ENCODE measurements at regions not wholly inside any gene's neighbourhood (a gene's known extent, or its start where the extent isn't known, plus 50 kb on each side); places are given as distances from the start of the nearest gene placed in this dataset.

DNA sequence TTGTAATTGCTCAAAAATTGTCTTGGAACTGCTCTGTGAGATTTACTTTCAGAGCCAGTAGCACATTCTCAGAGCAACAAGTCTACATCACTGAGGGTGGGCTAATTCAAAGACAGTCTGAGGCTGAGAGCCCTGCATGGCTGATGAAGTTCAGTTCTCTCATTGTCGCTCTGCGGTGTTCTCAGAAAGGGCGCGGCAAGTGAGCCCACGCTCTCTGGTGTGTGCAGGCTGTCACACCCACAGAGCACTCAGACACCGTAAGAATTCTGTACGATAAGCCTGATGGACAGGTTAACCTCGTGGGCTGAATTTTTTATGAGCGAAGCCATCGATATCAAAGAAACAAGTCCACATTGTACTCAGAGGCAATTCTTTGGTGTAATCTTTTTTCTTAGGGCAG lies 557.8 kb downstream of the HACE1 start:
- DNase-seq: no peak

DNA sequence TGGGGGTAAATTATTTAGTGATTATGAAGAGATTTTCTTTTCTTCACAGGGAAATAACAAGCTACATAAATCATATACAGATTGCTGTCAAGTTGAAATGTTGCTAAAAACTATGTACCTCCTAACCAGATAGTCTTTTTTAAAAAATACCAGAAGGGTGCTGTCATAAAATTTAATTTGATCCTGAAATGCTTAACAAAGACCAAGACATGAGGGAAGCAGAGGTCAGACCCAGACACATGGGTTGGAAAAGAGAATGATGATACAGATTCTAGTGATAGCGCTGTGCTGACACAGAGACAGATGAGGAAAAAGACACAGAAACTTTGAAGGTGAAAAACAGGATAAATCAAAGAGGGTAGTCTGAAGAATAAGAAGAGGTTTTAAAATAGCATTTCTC lies 573.1 kb downstream of the HACE1 start:
- no peak for DNase-seq

DNA sequence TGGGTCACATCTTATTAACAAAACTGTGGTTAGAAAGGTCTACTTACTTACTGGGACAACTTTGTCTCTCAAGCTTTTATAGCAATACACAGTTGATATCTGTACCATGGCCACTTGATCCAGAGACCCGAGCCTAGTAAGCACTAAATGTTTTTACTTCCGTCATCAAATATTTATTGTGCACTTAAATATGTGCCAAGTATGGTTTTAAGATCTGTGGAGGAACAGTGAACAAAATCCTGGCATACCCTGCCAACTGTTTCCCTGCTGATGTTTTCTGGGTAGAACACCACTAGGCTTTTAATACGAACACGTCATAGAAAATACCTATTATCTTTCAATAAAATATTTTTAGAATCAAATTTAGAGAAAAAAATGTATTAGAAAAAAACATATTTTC lies 574.8 kb downstream of the HACE1 start:
- no peak for DNase-seq

DNA sequence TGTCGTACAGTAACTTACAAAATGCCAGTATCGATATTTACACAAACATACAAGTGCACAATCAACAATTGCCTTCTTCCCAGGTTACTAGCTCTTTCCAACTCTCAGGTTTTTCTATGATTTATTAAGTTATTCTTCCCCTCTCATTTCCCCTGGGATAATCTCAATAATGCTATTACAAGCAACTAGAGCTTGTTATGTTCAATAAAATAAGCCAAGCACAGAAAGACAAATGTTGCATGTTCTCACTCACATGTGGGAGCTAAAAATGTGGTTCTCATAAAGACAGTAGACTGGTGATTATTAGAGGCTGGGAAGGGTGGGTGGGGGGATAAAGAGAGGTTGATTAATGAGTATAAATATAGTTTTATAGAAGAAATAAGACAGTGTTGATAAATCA lies 577.1 kb downstream of the HACE1 start:
- DNase-seq: no peak

DNA sequence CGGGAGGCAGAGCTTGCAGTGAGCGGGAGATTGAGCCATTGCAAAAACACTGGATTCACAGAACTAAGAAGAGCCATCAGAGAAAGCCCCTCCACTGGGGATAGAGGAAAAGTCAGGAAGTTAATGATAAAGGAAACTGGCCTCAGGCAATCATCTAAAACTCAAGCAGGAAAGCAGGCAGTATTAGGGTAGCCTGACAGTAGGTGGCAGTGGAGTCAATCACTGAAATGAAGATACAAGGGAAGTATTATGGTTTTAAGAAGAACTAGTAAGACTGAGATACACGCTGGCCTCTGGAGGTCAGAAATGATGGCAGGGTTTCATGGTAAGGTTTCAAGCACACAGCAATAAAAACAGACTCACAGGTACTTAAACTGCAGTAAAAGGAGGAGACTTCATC lies 578.3 kb downstream of the HACE1 start:
- no peak for DNase-seq

DNA sequence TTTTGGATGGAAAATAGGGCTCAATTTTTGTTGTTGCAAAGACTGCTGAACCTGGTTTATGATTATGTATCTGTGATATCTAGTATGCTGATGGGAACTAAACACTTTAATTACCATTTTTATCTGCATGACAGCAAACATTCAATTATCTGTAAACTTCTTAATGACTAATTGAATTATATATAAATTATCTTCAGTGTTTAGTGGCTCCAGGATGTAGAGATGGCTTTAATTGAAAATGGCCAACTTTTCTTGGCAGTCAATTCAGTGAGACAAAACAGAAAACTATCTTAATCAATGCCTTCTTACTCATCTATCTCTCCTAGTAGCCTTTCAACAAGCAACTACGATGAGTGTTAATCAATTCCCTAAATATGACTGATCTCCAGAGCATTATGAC lies 591.3 kb downstream of the HACE1 start:
- no peak for DNase-seq

DNA sequence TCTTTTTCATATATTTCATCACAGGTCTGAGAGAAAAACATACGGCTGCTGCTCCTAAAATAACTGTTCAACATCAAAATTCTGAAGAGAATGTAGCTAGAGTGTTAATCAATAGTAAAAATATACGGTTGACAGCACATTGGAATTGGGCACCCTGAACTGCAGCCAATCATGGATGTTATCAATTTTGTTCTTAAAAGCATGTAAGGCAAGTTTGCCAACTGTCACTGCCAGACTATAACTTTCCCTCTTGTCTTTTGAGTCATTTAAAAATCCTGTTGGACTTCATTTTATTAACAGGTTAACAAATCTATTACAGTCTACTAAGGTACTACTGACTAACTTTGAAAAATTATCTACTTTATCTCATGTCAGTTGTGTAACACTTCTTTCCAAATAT lies 592.8 kb downstream of the HACE1 start:
- no peak for DNase-seq

DNA sequence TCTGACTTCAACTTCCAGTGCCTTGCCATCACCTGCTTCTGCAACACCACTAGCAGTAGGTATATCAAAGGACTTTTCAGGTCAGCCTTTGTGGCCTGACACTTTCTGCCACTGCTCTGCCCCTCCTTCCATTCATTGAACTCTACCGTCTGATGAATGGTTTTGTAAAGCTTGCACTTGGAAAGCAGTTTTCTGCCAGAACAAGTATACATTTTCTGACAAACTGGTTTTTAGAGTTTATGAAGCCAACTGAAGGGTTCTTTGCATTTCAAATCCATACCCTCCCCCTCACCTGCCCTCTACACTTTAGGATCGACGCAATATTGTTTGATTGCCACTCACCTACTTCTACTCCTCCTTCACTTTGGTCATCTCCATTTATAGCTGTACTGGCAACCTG lies 603.1 kb downstream of the HACE1 start:
- peak in 1 of 3 experiments; percentile 82 for DNase-seq

DNA sequence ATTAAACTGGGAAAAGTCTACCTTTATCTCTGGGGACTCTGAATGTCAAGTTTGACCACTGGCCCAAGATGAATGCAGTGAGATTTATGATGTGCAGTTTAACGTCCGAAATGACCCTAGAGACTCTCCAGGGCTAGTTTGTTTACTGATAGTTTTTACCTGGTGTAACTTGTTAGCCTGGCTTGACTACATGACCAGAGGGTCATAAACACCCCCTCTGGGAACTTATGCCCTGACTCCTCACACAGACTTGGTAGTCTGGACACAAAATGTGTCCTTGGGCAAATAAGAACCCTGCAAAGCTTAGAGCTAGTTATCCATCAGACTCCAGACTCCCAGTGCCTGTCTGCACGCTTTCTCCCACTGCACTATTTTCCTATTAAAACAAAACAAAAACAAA lies 606.5 kb downstream of the HACE1 start:
- peak in 2 of 3 experiments; percentile 28 to 62 for DNase-seq

DNA sequence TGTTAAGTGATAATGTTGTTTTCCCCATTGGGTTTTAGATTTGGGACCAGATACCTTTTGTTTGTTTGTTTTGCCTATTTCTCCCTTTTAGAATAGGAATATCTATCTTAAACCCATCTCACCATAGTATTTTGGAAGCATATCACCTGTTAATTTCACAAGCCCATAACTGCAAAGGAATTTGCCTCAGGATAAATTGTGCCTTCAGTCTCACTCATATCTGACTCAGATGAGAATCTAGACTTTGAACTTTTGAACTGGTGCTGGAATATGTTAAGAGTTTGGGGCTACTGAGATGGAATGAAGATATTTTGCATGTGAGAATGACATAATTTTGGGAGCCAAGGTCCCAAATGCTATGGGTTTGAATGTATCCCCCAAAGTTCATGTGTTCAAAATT lies 607.4 kb downstream of the HACE1 start:
- DNase-seq: no peak

DNA sequence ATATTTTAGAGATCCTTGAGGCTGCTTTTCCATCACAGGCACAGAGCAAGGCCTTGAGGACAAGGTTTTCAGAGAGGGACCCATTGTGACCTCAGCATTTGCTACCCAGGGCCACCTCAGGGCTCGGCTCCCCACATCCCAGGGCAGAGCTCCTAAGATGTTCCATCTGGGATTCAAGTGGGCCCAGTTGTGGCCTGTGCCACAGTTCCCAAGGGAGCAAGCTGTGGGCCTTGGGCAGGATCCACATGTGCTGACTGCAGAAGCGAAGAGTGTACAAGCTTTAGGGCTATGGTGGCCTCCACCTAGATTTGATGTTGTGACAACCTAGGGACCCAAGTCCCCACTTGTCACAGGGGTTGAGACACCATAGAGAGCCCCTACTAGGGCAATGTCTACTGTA lies 608.1 kb downstream of the HACE1 start:
- DNase-seq: no peak

DNA sequence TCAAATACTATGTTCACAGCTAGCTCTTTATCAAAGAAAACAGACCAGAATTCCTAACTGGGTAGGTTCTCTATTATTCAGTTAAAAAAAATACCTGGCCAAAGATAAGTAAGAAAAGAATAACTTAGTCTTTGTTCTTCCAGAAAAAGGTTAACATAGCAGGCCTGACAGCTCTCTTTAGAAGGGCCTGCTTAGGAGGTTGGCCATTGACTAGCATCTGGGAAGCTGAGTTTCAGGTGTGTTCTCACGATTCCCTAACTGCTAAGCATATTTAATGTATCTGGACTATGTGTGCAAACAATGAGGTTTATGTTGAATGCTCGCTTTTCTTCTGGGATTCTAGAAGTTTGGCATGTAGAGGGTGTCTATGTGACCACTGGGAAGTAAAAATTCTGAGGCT lies 618.9 kb downstream of the HACE1 start:
- DNase-seq: no peak

DNA sequence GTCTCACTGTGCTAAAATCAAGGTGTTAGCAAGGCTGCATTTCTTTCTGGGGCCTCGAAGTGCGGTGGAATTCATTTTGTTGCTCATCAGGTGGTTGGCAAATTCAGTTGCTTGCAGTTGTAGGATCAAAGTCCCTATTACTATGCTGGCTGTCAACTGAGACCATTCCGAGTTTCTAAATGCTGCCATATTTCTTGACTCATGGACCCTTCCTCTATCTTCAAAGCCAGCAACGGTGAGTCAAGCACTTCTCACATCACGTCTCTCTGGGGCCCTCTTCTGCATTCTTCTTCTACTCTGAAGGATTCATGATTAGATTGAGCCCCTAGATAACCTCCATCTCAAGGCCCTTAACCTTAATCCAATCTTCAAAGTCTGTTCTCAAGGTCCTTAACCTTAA lies 619.7 kb downstream of the HACE1 start:
- no peak for DNase-seq

DNA sequence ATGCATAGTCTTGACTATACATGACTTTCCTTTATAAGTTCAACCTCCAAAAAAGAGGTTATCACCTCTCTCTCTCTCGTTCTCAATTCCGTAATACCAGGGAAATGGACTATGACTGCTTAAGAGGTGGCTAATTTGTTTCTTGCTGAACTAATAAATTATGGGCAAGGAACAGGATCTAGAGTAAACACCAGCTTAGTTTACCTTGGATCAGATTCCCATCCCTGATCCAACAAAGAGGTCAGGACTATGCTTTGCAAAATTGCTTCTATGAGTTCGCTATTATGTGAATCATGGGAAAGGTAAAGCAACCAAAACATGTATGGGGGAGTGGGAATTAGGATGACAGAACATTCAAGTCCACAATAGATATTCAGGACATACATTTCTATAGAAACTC lies 630.7 kb downstream of the HACE1 start:
- DNase-seq: peak; percentile 43 to 88 (median 77)

DNA sequence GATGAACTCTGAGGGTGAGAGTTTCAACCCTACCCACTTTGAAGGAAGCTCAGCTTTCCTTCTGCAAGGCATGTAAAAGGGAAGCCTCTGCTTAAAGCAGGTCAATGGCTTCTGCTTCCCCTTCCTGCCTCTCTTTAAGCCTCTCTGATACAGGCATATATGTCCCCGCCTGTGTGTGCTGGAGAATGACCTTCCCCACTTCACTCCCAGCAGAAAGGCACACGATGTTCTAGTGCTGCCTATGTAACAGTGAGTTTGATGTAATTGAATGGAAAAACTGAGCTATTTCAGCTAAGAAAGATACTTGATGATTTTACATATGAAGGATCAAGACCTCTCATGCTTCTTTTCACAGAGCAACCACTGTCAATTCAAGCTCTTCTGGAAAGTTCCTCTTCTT lies 632.2 kb downstream of the HACE1 start:
- no peak for DNase-seq

DNA sequence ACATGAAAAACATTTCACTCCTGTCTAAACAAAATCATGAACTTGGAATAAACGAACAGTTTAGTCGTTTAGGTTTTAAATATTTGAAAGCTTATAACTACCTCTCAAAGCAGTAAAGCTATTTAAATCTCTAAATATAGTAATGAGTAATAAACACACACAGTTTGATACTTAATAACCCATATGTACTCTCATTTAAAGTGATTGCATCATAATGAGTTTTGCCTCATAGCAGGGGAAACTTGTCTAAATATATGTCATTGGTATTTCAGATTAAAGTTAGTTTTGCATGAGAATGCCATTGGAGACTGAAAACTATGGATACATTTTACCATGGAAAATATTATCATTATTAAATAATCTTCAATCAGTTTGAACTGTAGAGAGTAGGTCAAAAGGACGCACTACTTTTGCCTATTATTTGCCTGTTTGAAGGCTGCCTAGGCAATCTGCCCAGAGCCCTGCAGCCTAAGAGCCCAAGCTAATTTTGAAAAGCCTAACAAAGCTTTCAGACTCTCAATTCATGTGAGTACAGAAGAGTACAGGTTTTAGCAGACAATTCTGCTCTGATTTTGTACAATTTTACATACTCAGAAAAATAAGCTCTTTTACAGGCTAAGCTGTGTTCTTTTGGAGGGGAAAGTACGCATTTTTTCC lies 632.8 kb downstream of the HACE1 start:
- peak in 1 of 3 experiments; percentile 44 for DNase-seq

DNA sequence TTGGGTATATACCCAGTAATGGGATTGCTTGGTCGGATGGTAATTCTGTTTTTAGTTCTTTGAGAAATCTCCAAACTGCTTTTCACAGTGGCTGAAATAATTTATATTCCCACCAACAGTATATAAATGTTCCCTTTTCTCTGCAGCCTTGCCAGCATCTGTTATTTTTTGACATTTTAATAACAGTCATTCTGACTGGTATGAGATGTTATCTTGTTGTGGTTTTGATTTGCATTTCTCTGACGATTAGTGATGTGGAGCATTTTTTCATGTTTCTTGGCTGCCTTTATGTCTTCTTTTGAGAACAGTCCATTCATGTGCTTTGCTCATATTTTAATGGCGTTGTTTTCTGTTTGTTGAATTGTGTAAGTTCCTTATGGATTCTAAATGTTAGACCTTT lies 641.6 kb downstream of the HACE1 start:
- DNase-seq: no peak

DNA sequence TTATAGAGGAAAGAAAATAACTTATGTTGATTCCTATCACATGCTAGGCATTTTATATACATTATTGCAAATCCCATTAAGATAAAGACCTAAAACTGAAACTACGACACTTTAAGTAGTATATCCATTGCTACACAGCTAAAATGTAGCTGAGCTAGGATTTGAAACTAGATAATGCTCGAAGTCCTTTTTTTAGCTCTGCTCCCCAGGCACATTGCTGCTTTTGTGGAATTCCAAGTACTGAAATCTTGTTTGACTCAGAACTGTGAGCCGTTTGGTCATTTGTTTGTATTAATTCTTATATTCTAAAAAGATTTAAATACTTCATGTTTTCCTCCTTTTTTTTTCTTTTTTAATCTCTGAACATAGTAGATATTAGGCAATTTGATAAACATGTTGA lies 644.8 kb downstream of the HACE1 start:
- DNase-seq: no peak

DNA sequence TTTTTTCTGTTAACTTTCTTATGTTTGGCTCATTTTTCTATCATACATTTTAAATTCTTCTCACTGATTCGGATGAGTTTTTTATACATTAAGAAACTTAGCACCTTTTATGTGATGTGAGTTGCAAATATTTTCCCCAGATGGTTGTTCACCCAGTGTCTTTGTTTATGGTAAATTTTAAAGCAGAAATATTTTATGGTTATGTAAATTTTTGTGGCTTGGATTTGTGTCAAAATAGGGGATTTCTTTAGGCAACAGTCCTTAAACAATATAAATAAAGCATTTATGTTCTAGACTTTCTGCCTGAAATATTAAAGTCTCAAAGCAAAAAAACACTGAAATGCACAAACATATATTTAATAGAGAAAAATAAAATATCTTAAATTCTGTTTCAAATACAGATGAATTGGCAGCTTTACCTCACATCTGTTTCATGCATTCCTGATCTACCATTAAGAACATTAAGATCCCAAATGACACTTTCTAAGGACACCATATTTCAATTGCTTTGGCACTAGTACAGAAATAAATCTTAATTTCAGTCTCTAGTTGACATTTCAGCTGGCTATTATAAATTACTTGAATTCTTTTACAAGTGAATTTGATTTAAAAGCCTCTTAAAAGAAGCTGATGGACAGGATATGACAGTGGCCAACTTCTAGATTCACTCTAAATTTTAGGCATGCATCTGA lies 646.6 kb downstream of the HACE1 start:
- no peak for DNase-seq

DNA sequence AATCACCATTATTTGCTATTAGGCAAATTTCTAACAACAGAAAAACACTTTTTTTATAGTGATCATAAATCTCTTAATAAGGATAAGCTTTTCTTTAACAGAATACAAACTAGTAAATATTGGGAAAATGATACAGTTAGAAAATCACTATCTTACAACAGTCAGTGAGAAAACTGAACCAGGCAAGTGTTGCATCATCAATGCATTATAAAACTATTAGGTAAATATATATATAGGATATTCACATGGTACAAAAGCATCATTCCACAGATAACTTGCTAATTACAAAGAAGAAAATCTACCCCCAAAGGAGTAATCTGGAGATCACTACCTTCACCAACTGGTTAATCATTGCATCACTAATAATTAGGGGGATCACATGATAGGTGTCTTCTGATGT lies 652.1 kb downstream of the HACE1 start:
- no peak for DNase-seq

DNA sequence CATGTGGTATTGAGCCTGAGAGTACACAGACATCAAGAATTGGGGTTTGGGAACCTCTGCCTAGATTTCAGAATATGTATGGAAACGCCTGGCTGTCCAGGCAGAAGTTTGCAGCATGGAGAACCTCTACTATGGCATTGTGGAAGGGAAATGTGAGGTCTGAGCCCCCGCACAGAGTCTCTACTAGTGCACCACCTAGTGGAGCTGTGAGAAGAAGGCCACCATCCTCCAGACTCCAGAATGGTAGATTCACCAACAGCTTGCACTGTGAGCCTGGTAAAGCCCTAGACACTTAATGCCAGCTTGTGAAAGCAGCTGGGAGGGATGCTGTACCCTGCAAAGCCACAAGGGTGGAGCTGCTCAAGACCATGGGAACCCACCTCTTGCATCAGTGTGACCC lies 658.2 kb downstream of the HACE1 start:
- no peak for DNase-seq

DNA sequence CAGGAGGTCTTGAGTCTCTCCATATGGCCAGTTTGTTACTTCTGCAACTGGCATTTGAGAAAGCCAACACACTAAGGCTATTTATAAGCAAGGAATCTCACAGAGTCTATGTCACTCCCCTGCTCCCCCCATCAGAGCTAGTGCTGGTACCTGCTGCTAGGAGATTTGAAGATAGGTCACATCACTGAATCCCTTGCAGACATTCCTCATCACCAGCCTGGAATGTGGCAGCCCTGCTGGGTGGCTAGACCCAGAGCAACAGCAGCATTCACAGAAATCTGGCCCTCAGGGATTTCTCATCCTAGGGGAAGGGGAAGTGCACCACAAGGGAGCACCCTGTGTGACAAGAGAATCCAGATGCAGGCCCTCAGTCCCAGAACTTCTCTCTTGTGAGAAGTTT lies 672.1 kb downstream of the HACE1 start:
- no peak for DNase-seq

DNA sequence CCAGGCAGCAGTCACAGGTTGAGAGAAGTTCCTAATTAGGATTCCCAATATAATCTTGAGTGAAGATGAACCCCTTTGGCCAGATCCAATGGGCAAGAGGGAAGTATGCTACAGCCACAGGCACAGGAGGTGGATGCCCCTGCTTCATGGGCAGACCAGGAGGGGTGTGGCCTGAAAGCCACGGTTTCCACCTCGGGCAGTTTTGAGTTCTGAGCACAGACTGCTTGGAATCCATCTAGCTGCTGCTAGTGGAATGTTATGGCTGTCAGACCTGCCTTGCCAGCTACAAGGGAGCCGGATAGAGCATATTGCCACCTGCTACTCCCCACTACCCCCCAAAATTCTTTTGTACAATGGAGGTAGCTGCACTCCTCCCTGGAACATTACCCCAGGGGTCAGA lies 672.9 kb downstream of the HACE1 start:
- DNase-seq: no peak

DNA sequence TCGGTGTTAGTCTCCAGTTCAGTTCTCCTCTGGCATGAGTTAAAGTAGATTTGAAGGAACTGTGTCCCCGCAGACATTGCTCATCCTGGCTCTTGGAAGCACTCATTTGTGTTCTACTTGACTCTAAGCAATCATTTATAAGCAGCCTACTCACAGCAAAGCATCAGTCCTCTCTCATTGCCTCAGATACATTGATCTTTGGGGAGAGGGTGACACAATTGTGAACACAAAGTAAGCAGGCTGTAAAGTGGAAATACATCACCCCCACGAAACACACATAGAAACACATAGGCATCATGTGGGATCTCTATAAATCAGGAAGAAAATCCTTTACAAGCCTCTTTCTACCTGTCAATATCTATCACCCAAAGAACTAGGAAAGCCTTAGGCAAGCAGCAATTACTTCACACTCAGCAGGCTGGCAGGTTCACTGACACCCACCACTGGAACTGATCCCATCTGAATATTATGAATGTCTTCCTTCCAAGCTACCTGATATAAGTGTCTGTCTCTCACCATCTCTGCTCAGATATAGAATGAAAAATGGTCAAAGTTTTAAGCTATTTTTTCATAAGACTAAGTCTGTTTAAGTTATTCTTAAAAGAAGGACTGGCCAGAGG lies 675.8 kb downstream of the HACE1 start:
- DNase-seq: no peak

DNA sequence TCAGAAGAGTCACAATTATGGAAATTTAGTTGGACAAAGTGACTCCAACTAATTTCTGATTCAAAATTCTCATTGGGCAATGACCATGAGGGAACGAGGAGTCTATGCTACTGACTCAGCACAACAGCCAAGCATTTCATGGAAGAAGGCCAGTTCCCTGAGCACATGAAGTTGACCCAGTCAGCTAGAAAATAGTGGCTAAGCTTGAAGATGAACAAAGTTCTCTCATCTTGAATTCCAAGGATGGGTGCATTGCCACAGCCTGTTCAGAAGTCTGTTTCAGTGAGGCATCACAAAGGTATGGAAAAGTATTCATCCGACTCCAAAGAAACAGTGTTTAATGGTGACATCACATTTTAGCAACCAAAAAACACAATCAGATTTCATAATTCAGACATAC lies 676.9 kb downstream of the HACE1 start:
- no peak for DNase-seq

Data from NCI-H1417 (cell line).